ENCODE measurements at regions not wholly inside any gene's neighbourhood (a gene's known extent, or its start where the extent isn't known, plus 50 kb on each side); places are given as distances from the start of the nearest gene placed in this dataset.

- TF ChIP-seq, protein P1, sequence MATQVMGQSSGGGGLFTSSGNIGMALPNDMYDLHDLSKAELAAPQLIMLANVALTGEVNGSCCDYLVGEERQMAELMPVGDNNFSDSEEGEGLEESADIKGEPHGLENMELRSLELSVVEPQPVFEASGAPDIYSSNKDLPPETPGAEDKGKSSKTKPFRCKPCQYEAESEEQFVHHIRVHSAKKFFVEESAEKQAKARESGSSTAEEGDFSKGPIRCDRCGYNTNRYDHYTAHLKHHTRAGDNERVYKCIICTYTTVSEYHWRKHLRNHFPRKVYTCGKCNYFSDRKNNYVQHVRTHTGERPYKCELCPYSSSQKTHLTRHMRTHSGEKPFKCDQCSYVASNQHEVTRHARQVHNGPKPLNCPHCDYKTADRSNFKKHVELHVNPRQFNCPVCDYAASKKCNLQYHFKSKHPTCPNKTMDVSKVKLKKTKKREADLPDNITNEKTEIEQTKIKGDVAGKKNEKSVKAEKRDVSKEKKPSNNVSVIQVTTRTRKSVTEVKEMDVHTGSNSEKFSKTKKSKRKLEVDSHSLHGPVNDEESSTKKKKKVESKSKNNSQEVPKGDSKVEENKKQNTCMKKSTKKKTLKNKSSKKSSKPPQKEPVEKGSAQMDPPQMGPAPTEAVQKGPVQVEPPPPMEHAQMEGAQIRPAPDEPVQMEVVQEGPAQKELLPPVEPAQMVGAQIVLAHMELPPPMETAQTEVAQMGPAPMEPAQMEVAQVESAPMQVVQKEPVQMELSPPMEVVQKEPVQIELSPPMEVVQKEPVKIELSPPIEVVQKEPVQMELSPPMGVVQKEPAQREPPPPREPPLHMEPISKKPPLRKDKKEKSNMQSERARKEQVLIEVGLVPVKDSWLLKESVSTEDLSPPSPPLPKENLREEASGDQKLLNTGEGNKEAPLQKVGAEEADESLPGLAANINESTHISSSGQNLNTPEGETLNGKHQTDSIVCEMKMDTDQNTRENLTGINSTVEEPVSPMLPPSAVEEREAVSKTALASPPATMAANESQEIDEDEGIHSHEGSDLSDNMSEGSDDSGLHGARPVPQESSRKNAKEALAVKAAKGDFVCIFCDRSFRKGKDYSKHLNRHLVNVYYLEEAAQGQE (IDR thresholded peaks at IDR 0.05; ENCODE audit: insufficient read depth in 1 of 2, low read depth in 2 of 2, low read length in 2 of 2) = no peak
- TF ChIP-seq POLR2AphosphoS5 (IDR thresholded peaks at IDR 0.05; ENCODE audit: low read depth, low read length) = no peak
Measured at GRCh38 chr13:109385242-109385560, 401.2 kb downstream of the IRS2 start.
